Fibroblast of mammary gland (primary cell): ENCODE measurements at regions not wholly inside any gene's neighbourhood (a gene's known extent, or its start where the extent isn't known, plus 50 kb on each side); places are given as distances from the start of the nearest gene placed in this dataset.

Source experiments
- DNase-seq: peaks from one replicate; pipeline ENCODE4 v3.0.0-alpha.2; 2010; ENCODE audit warnings: low read depth
- H3K4me3 ChIP-seq: 2 replicates; pipeline ENCODE4 v1.5.1; 2011; ENCODE audit warnings: low read depth, mild to moderate bottlenecking, low read length, moderate library complexity; ENCODE audit not compliant: control insufficient read depth
- TF ChIP-seq, protein P1 (sequence below): conservative IDR thresholded peaks from 2 replicates; pipeline ENCODE4 v1.5.1; 2011; ENCODE audit warnings: low read depth, low read length, inconsistent platforms; ENCODE audit not compliant: control insufficient read depth, insufficient read depth

DNA sequence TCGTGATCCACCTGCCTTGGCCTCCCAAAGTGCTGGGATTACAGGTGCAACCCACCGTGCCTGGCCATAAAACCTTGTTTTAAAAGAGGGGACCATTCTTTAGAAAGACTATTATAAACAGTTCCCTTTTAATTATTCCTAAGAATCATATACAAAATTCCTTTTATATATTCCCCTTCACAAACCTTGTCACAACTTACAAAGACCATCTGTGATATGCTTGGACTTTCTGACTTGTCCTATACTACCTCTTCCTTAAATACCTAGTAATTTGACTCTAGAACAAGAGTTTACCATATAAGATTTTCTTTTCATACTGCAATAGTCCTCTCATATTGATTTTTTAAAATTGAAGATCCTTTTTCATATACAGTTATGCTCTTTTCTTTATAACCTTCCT, 135.8 kb upstream of the PRSS16 start:
- TF ChIP-seq, protein P1, sequence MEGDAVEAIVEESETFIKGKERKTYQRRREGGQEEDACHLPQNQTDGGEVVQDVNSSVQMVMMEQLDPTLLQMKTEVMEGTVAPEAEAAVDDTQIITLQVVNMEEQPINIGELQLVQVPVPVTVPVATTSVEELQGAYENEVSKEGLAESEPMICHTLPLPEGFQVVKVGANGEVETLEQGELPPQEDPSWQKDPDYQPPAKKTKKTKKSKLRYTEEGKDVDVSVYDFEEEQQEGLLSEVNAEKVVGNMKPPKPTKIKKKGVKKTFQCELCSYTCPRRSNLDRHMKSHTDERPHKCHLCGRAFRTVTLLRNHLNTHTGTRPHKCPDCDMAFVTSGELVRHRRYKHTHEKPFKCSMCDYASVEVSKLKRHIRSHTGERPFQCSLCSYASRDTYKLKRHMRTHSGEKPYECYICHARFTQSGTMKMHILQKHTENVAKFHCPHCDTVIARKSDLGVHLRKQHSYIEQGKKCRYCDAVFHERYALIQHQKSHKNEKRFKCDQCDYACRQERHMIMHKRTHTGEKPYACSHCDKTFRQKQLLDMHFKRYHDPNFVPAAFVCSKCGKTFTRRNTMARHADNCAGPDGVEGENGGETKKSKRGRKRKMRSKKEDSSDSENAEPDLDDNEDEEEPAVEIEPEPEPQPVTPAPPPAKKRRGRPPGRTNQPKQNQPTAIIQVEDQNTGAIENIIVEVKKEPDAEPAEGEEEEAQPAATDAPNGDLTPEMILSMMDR = no peak
- no peak for DNase-seq
- no peak overlapping the region for H3K4me3 ChIP-seq

GRCh38 chr6:27112974-27113373, 134.5 kb upstream of the PRSS16 start:
- no peak overlapping the region for H3K4me3 ChIP-seq
- no peak for DNase-seq
- TF ChIP-seq, protein P1 = no peak

- no peak for DNase-seq
- H3K4me3 ChIP-seq = no peak overlapping the region
- TF ChIP-seq, protein P1 = no peak
Observed at GRCh38 chr6:27119329-27119728, 128.2 kb upstream of the PRSS16 start.

- TF ChIP-seq, protein P1 = no peak
- DNase-seq = no peak
- no peak overlapping the region for H3K4me3 ChIP-seq
Observed at GRCh38 chr6:27119761-27120160, 127.7 kb upstream of the PRSS16 start.

- no peak for DNase-seq
- TF ChIP-seq, protein P1 = no peak
- H3K4me3 ChIP-seq = no peak overlapping the region
Observed at GRCh38 chr6:27121640-27122039, 125.9 kb upstream of the PRSS16 start.

- no peak overlapping the region for H3K4me3 ChIP-seq
- TF ChIP-seq, protein P1 = no peak
Observed at GRCh38 chr6:27124252-27124657, 123.2 kb upstream of the PRSS16 start.

More at GRCh38 chr6:27124252-27124657, 123.2 kb upstream of the PRSS16 start:
- no peak for DNase-seq
